Activated CD4-positive, alpha-beta T cell treated with anti-CD3 and anti-CD28 coated beads, Interleukin-2, amount 50 U/mL, for 1 hour (primary cell): ENCODE measurements at regions not wholly inside any gene's neighbourhood (a gene's known extent, or its start where the extent isn't known, plus 50 kb on each side); places are given as distances from the start of the nearest gene placed in this dataset.
"Not testable (repeated sequence)": the region's sequence is repeated elsewhere in the genome, so short reads cannot be mapped to it uniquely, and the experiment has no call there.

ENCODE experiments used
- DNase-seq: peaks from one replicate; pipeline ENCODE4 v3.0.0-alpha.2; 2020

- no peak for DNase-seq
Observed at GRCh38 chr3:110971010-110971601, 100.5 kb upstream of the NECTIN3 start.

- no peak for DNase-seq
Observed at GRCh38 chr3:110973263-110973895, 98.2 kb upstream of the NECTIN3 start.

GRCh38 chr3:110974902-110975301, 96.7 kb upstream of the NECTIN3 start:
- no peak for DNase-seq

GRCh38 chr3:110984456-110985250, 87.0 kb upstream of the NECTIN3 start:
- DNase-seq: no peak

GRCh38 chr3:110989446-110989845, 82.2 kb upstream of the NECTIN3 start:
- no peak for DNase-seq

GRCh38 chr3:110995461-110996231, 76.0 kb upstream of the NECTIN3 start:
- DNase-seq: no peak

GRCh38 chr3:110998766-110999165, 72.8 kb upstream of the NECTIN3 start:
- not testable (repeated sequence) for DNase-seq

- DNase-seq: not testable (repeated sequence)
Observed at GRCh38 chr3:111006485-111006884, 65.1 kb upstream of the NECTIN3 start.

- no peak for DNase-seq
Observed at GRCh38 chr3:111012388-111013248, 59.0 kb upstream of the NECTIN3 start.
